HEK293T (cell line): ENCODE measurements at regions not wholly inside any gene's neighbourhood (a gene's known extent, or its start where the extent isn't known, plus 50 kb on each side); places are given as distances from the start of the nearest gene placed in this dataset.

ENCODE experiments used
- BHLHE40 ChIP-seq: fragments of 450-650 bp; IDR thresholded peaks from 2 replicates; pipeline ENCODE4 v1.6.1; 2016; ENCODE audit warnings: mild to moderate bottlenecking, moderate library complexity, borderline replicate concordance
- FOXK2 ChIP-seq: fragments of 450-650 bp; IDR thresholded peaks from 2 replicates; pipeline ENCODE4 v1.6.1; 2016; ENCODE audit warnings: mild to moderate bottlenecking
- FOXM1 ChIP-seq: fragments of 450-650 bp; IDR thresholded peaks from 2 replicates; pipeline ENCODE4 v1.6.1; 2017; ENCODE audit warnings: mild to moderate bottlenecking, borderline replicate concordance
- NFRKB ChIP-seq: fragments of 450-650 bp; IDR thresholded peaks from 2 replicates; pipeline ENCODE4 v1.6.1; 2016; ENCODE audit warnings: mild to moderate bottlenecking, moderate library complexity
- SUZ12 ChIP-seq: fragments of 450-650 bp; IDR thresholded peaks from 2 replicates; pipeline ENCODE4 v1.6.1; 2016; ENCODE audit warnings: mild to moderate bottlenecking

- TF ChIP-seq NFRKB = no peak
- TF ChIP-seq BHLHE40 = no peak
- no peak for TF ChIP-seq SUZ12
- TF ChIP-seq FOXK2 = no peak
- TF ChIP-seq FOXM1 = no peak
Measured at GRCh38 chr10:29146311-29147100, 142.4 kb upstream of the LYZL1 start.
